ENCODE measurements at regions not wholly inside any gene's neighbourhood (a gene's known extent, or its start where the extent isn't known, plus 50 kb on each side); places are given as distances from the start of the nearest gene placed in this dataset.
A peak's percentile ranks its signal among the peaks of the same experiment; 100 is the strongest.

- Histone ChIP-seq H3K36me3 (ENCODE audit: control insufficient read depth, insufficient read depth, low read length) (no peaks in the 10 kb centered on the region), H3K27me3 (ENCODE audit: control insufficient read depth, insufficient read depth, low read length) (no peaks in the 10 kb centered on the region), H3K4me1 (ENCODE audit: control insufficient read depth, extremely low read depth, insufficient read depth, low read length) (no peaks in the 10 kb centered on the region), H3K4me2 (ENCODE audit: extremely low read depth, insufficient read depth, low read length) (no peak overlapping the region), H3K79me2 (ENCODE audit: control insufficient read depth, insufficient read depth, low read length) (no peaks in the 10 kb centered on the region), H3K9me3 (ENCODE audit: control insufficient read depth, insufficient read depth, low read depth, low read length) (no peaks in the 10 kb centered on the region), H2AFZ (ENCODE audit: low read length) (no peak overlapping the region), H3K4me3 (replicated peaks in 1 of 4; ENCODE audit: control extremely low read depth in 1 of 4, insufficient read depth in 1 of 4, low read depth in 3 of 4, low read length in 4 of 4) (no peak overlapping the region), H3K27ac (ENCODE audit: insufficient read depth, low read length) (no peak overlapping the region), H4K20me1 (ENCODE audit: control insufficient read depth, extremely low read depth, insufficient read depth, low read length) (no peaks in the 10 kb centered on the region), H3K9ac (ENCODE audit: insufficient read depth, low read length) (no peak overlapping the region)
- no peak for DNase-seq (ENCODE audit: low read depth in 2 of 2)
- TF ChIP-seq CTCF (conservative IDR thresholded peaks at IDR 0.05 in 1 of 2, IDR thresholded peaks at IDR 0.05 in 1 of 2; ENCODE audit: low read depth in 1 of 2, low read length in 2 of 2) (no peak), EZH2 (IDR thresholded peaks at IDR 0.05; ENCODE audit: low read length, missing control alignments) (no peak)
Observed at GRCh38 chr3:40739971-40740370, 215.2 kb downstream of the ZNF621 start.

- no peak overlapping the region for H3K4me3 ChIP-seq (replicated peaks in 1 of 4; ENCODE audit: control extremely low read depth in 1 of 4, insufficient read depth in 1 of 4, low read depth in 3 of 4, low read length in 4 of 4)
- DNase-seq (ENCODE audit: low read depth in 2 of 2), result peak in 1 of 2 donors; percentile 4
Observed at GRCh38 chr3:40741729-40742128, 217.0 kb downstream of the ZNF621 start.

GRCh38 chr3:40745381-40746106 is 220.8 kb downstream of the ZNF621 start:
- no peaks in the 10 kb centered on the region for H3K9me3 ChIP-seq (ENCODE audit: control insufficient read depth, insufficient read depth, low read depth, low read length)
- no peak overlapping the region for H3K4me3 ChIP-seq (replicated peaks in 1 of 4; ENCODE audit: control extremely low read depth in 1 of 4, insufficient read depth in 1 of 4, low read depth in 3 of 4, low read length in 4 of 4)
- TF ChIP-seq EZH2 (IDR thresholded peaks at IDR 0.05; ENCODE audit: low read length, missing control alignments) (no peak), CTCF (conservative IDR thresholded peaks at IDR 0.05 in 1 of 2, IDR thresholded peaks at IDR 0.05 in 1 of 2; ENCODE audit: low read depth in 1 of 2, low read length in 2 of 2) (no peak)
- H3K27ac ChIP-seq (ENCODE audit: insufficient read depth, low read length), result no peak overlapping the region
- H4K20me1 ChIP-seq (ENCODE audit: control insufficient read depth, extremely low read depth, insufficient read depth, low read length), result no peaks in the 10 kb centered on the region
- H3K79me2 ChIP-seq (ENCODE audit: control insufficient read depth, insufficient read depth, low read length), result no peaks in the 10 kb centered on the region
- no peaks in the 10 kb centered on the region for H3K4me1 ChIP-seq (ENCODE audit: control insufficient read depth, extremely low read depth, insufficient read depth, low read length)
- H3K4me2 ChIP-seq (ENCODE audit: extremely low read depth, insufficient read depth, low read length), result no peak overlapping the region
- no peaks in the 10 kb centered on the region for H3K36me3 ChIP-seq (ENCODE audit: control insufficient read depth, insufficient read depth, low read length)
- DNase-seq (ENCODE audit: low read depth in 2 of 2), result no peak
- no peaks in the 10 kb centered on the region for H3K27me3 ChIP-seq (ENCODE audit: control insufficient read depth, insufficient read depth, low read length)
- no peak overlapping the region for H2AFZ ChIP-seq (ENCODE audit: low read length)
- H3K9ac ChIP-seq (ENCODE audit: insufficient read depth, low read length), result no peak overlapping the region

More at GRCh38 chr3:40741729-40742128, 217.0 kb downstream of the ZNF621 start:
- no peaks in the 10 kb centered on the region for H3K4me1 ChIP-seq (ENCODE audit: control insufficient read depth, extremely low read depth, insufficient read depth, low read length)
- H3K4me2 ChIP-seq (ENCODE audit: extremely low read depth, insufficient read depth, low read length), result no peak overlapping the region
- H3K36me3 ChIP-seq (ENCODE audit: control insufficient read depth, insufficient read depth, low read length), result no peaks in the 10 kb centered on the region
- H3K9me3 ChIP-seq (ENCODE audit: control insufficient read depth, insufficient read depth, low read depth, low read length), result no peaks in the 10 kb centered on the region
- H2AFZ ChIP-seq (ENCODE audit: low read length), result no peak overlapping the region
- H3K27ac ChIP-seq (ENCODE audit: insufficient read depth, low read length), result no peak overlapping the region
- H3K9ac ChIP-seq (ENCODE audit: insufficient read depth, low read length), result no peak overlapping the region
- no peaks in the 10 kb centered on the region for H3K27me3 ChIP-seq (ENCODE audit: control insufficient read depth, insufficient read depth, low read length)
- TF ChIP-seq EZH2 (IDR thresholded peaks at IDR 0.05; ENCODE audit: low read length, missing control alignments) (no peak), CTCF (conservative IDR thresholded peaks at IDR 0.05 in 1 of 2, IDR thresholded peaks at IDR 0.05 in 1 of 2; ENCODE audit: low read depth in 1 of 2, low read length in 2 of 2) (no peak)
- H4K20me1 ChIP-seq (ENCODE audit: control insufficient read depth, extremely low read depth, insufficient read depth, low read length), result no peaks in the 10 kb centered on the region
- no peaks in the 10 kb centered on the region for H3K79me2 ChIP-seq (ENCODE audit: control insufficient read depth, insufficient read depth, low read length)

Measured in fibroblast of lung (primary cell).